CD4-positive, CD25-positive, alpha-beta regulatory T cell (primary cell): ENCODE measurements at regions not wholly inside any gene's neighbourhood (a gene's known extent, or its start where the extent isn't known, plus 50 kb on each side); places are given as distances from the start of the nearest gene placed in this dataset.
A peak's percentile ranks its signal among the peaks of the same experiment; 100 is the strongest.

Experiments used
- ATAC-seq, 2 donors: fragments of 150-1000 bp; cut with Tn5 transposase; one replicate each; pipeline ENCODE4 v1.10.0; 2021; ENCODE audit warnings: low read depth in 2 of 2, moderate number of reproducible peaks in 2 of 2, moderate library complexity in 1 of 2
- DNase-seq, 3 donors: peaks; one replicate each; pipeline versions ENCODE4 v3.0.0 to v3.0.0-alpha.2; 2012 to 2022; ENCODE audit warnings: mixed read lengths in 1 of 3
- H3K27ac ChIP-seq: one replicate; pipeline ENCODE4 v1.7.0; 2013; ENCODE audit warnings: mild to moderate bottlenecking, low read length; ENCODE audit not compliant: insufficient read depth, poor library complexity, severe bottlenecking
- H3K27me3 ChIP-seq: one replicate; pipeline ENCODE4 v1.7.0; 2013; ENCODE audit warnings: low read length; ENCODE audit not compliant: control insufficient read depth, insufficient read depth
- H3K36me3 ChIP-seq: one replicate; pipeline ENCODE4 v1.7.0; 2013; ENCODE audit warnings: mild to moderate bottlenecking, low read length, moderate library complexity; ENCODE audit not compliant: control insufficient read depth, insufficient read depth
- H3K4me1 ChIP-seq: 2 replicates; pipeline ENCODE4 v1.7.0; 2013; ENCODE audit warnings: mild to moderate bottlenecking, low read length; ENCODE audit not compliant: insufficient read depth, control insufficient read depth, poor library complexity, severe bottlenecking
- H3K4me3 ChIP-seq: one replicate; pipeline ENCODE4 v1.7.0; 2013; ENCODE audit warnings: low read depth, mild to moderate bottlenecking, low read length, moderate library complexity
- H3K9me3 ChIP-seq, 2 experiments: 1 replicate in 1 of 2; 2 replicates in 1 of 2; pipeline ENCODE4 v1.7.0; 2013; ENCODE audit warnings: low read length in 2 of 2, mild to moderate bottlenecking in 1 of 2, moderate library complexity in 1 of 2; ENCODE audit not compliant: control insufficient read depth in 2 of 2
- H3K27ac Mint-ChIP-seq, 3 donors: one replicate each; pipeline ENCODE4 v1.8.0; 2020 to 2022; ENCODE audit warnings: mild to moderate bottlenecking in 3 of 3, mixed read lengths in 3 of 3, moderate library complexity in 2 of 3
- H3K27me3 Mint-ChIP-seq: one replicate; pipeline ENCODE4 v1.8.0; 2022; ENCODE audit warnings: mild to moderate bottlenecking, mixed read lengths
- H3K36me3 Mint-ChIP-seq: one replicate; pipeline ENCODE4 v1.8.0; 2020; ENCODE audit warnings: mixed read lengths
- H3K4me1 Mint-ChIP-seq, 4 donors: one replicate each; pipeline ENCODE4 v1.8.0; 2020 to 2022; ENCODE audit warnings: mixed read lengths in 4 of 4, mild to moderate bottlenecking in 1 of 4
- H3K4me3 Mint-ChIP-seq, 4 donors: one replicate each; pipeline ENCODE4 v1.8.0; 2020 to 2022; ENCODE audit warnings: mild to moderate bottlenecking in 4 of 4, mixed read lengths in 4 of 4, moderate library complexity in 3 of 4
- H3K9me3 Mint-ChIP-seq, 7 donors: one replicate each; pipeline ENCODE4 v1.8.0; 2020 to 2022; ENCODE audit warnings: mixed read lengths in 7 of 7, mild to moderate bottlenecking in 3 of 7, moderate library complexity in 2 of 7

DNA sequence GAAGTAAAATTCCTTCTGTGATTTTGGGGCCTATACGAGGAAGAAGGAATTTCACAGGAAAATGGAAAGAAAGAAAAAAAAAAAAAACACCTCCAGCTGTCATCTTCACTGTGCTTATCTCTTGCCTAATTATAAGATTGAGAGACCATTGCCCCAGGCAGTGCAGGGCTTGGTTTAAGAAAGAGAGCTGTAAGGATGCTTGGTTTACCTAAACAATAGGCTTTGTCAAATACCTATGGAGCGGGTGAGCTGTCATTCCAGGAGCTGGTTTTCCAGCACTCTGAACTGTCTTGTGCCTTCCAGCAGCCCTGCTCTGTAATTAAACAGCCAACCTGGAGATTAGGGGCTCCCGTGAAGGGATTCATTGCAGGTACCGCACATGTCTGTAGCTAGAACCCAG is 137.8 kb downstream of the EDN3 start:
- Histone ChIP-seq H3K9me3 (no peaks in the 10 kb centered on the region), H3K4me1 (no peaks in the 10 kb centered on the region), H3K27me3 (peaks cover 5% of the 10 kb centered on the region), H3K27ac (no peak overlapping the region), H3K4me3 (no peak overlapping the region), H3K36me3 (no peaks in the 10 kb centered on the region)
- Mint-ChIP-seq H3K9me3 (no peaks in the 10 kb centered on the region), H3K27ac (no peak overlapping the region), H3K4me3 (no peak overlapping the region), H3K4me1 (no peaks in the 10 kb centered on the region), H3K27me3 (peaks cover 29% of the 10 kb centered on the region), H3K36me3 (no peaks in the 10 kb centered on the region)
- ATAC-seq (no peak), DNase-seq (no peak)

DNA sequence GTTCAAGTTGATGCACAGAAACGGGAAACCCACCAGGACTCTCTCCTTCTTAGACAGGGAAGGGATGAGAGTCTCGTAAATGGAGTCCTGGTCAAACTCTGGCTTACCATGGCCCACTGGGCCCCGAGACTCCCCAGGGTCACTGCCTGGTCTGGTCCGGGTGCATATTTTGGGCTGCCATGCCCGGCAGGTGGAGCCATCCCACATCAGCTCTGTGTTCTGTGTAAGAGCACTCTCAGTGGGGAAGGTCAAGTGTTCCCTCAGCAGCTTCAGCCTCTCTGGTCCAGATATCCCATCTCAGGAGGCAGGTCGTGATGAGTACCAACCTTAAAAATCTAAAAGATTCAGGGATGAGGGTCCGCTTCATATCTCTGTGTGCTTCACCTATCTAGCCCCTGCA is 138.8 kb downstream of the EDN3 start:
- no peak overlapping the region for H3K27ac Mint-ChIP-seq
- no peak for DNase-seq
- H3K4me3 Mint-ChIP-seq: no peak overlapping the region
- ATAC-seq: no peak
- H3K27me3 Mint-ChIP-seq: peaks cover 29% of the 10 kb centered on the region
- Histone ChIP-seq H3K4me1 (no peaks in the 10 kb centered on the region), H3K27ac (no peak overlapping the region), H3K9me3 (no peaks in the 10 kb centered on the region), H3K27me3 (peaks cover 5% of the 10 kb centered on the region), H3K4me3 (no peak overlapping the region), H3K36me3 (no peaks in the 10 kb centered on the region)
- no peaks in the 10 kb centered on the region for H3K9me3 Mint-ChIP-seq
- no peaks in the 10 kb centered on the region for H3K4me1 Mint-ChIP-seq
- no peaks in the 10 kb centered on the region for H3K36me3 Mint-ChIP-seq

DNA sequence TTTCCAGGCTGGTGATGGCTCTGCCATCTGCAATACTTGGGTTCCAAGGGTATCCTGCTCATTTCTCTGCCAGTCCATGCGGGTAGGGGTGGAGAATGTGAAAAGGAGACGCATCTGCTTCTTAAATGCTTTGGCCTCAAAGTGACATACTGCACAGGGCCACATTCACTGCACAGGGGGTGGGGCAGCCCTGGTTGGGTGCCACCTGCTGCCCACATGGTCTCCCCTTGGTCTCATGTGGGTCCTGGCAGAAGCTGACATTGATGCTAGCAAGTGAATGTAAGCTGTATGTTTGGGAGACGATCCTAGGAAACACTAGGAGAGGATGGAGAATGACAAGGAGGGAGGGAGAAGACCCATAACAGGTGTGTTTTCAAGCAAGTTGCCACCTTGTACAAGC is 140.9 kb downstream of the EDN3 start:
- Mint-ChIP-seq H3K36me3 (no peaks in the 10 kb centered on the region), H3K27me3 (peaks cover 32% of the 10 kb centered on the region), H3K4me1 (no peaks in the 10 kb centered on the region), H3K4me3 (no peak overlapping the region), H3K9me3 (no peaks in the 10 kb centered on the region), H3K27ac (no peak overlapping the region)
- Histone ChIP-seq H3K4me1 (no peaks in the 10 kb centered on the region), H3K4me3 (no peak overlapping the region), H3K27ac (no peak overlapping the region), H3K27me3 (peaks cover 11% of the 10 kb centered on the region), H3K9me3 (no peaks in the 10 kb centered on the region), H3K36me3 (no peaks in the 10 kb centered on the region)
- ATAC-seq (no peak), DNase-seq (no peak)

DNA sequence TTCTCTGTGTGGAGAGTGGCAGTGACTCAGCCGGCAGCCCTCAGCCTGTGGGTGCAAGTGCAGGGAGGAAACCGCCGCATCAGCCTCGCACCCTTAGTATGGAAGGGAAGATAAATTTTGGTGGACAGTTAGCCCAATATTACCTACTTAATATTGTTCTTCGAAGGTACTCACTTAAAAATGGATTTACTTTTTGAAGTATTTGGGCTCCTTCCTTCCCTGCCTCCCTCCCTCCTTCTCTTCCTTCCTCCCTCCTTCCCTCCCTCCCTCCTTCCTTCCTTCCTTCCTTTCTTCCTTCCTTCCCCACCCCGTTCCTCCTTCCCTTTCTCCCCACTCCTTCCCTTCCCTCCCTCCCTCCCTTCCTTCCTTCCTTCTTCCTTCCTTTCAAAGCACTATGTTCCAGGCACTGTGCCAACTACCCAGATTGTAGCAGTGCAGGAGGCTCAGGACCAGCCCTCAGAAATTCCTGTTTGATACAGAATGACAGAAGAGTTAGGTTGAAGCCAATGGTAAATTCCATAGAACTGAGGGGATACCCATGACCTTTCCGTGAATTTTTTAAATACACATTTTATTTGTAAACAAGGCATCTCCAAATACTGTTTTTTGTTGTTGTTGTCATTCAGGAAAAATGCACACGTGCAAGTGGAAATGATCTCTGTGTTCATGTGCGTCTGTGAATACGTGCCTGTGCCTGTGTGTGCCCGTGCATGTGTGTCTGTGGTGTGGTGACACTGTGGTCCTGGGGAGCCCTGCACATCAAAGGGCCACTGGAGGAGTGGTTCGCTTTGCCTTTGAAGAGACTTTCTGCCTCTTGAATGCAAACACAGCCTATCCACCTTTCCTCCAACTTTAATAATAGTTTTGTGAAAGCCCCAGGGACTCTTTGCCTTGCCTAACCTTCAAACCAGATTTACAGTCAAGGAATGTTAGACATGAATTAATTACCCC is 141.7 kb downstream of the EDN3 start:
- no peaks in the 10 kb centered on the region for H3K4me1 ChIP-seq
- DNase-seq (no peak), ATAC-seq (no peak)
- Mint-ChIP-seq H3K4me3 (no peak overlapping the region), H3K27me3 (peaks cover 37% of the 10 kb centered on the region), H3K9me3 (no peaks in the 10 kb centered on the region), H3K4me1 (no peaks in the 10 kb centered on the region), H3K36me3 (no peaks in the 10 kb centered on the region), H3K27ac (no peak overlapping the region)
- H3K27me3 ChIP-seq: peaks cover 13% of the 10 kb centered on the region
- H3K9me3 ChIP-seq: no peaks in the 10 kb centered on the region
- no peak overlapping the region for H3K4me3 ChIP-seq
- no peak overlapping the region for H3K27ac ChIP-seq
- H3K36me3 ChIP-seq: no peaks in the 10 kb centered on the region

DNA sequence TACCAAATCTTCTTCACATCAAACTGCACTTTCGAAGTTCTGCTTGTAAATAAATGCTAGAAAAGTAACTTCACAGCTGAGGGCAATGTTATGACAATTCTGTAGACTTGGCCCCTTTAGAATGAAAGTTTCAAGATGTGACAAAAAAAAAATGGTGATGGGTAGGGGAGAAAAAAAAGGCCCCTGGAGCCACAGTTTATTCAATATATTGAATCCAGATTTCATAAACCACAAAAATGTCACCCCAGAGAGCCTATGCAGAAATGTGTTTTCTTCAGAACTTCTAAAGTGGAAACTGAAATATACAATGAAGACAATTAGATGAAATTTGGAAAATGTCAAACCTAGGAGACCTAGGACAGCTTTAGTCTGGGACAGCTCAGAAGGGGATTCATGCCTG is 143.1 kb downstream of the EDN3 start:
- no peak overlapping the region for H3K27ac ChIP-seq
- no peak for ATAC-seq
- peak overlapping the region in 1 of 3 donors; percentile 49 for H3K27ac Mint-ChIP-seq
- H3K36me3 ChIP-seq: no peaks in the 10 kb centered on the region
- DNase-seq: no peak
- peaks cover 0 to 4% (median 0%) of the 10 kb centered on the region in 7 donors for H3K9me3 Mint-ChIP-seq
- peaks cover 51% of the 10 kb centered on the region for H3K27me3 Mint-ChIP-seq
- H3K4me1 Mint-ChIP-seq: no peaks in the 10 kb centered on the region
- H3K27me3 ChIP-seq: peaks cover 18% of the 10 kb centered on the region
- no peaks in the 10 kb centered on the region for H3K36me3 Mint-ChIP-seq
- no peak overlapping the region for H3K4me3 ChIP-seq
- H3K4me1 ChIP-seq: no peaks in the 10 kb centered on the region
- H3K9me3 ChIP-seq: no peaks in the 10 kb centered on the region
- no peak overlapping the region for H3K4me3 Mint-ChIP-seq

DNA sequence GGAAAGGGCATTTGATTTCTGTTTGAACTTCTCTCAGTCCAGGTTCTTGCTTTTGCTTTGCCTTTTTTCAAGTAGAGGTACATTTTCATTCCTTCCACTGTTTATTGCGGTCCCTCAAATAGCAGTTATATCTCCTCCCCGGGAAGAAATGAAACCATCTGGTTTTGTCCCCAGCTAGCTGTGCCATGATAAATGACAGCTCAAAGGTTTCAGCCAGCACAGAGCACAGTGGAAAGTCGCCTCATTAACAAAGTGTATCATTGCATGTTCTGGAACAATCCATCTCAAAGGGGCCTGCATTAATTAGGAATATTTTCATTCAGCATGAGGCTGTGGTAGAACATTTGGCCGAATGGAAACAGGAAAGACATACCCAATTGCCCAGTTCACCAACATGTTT is 146.0 kb downstream of the EDN3 start:
- Mint-ChIP-seq H3K9me3 (peaks cover 0 to 4% (median 0%) of the 10 kb centered on the region in 7 donors), H3K4me1 (no peaks in the 10 kb centered on the region)

DNA sequence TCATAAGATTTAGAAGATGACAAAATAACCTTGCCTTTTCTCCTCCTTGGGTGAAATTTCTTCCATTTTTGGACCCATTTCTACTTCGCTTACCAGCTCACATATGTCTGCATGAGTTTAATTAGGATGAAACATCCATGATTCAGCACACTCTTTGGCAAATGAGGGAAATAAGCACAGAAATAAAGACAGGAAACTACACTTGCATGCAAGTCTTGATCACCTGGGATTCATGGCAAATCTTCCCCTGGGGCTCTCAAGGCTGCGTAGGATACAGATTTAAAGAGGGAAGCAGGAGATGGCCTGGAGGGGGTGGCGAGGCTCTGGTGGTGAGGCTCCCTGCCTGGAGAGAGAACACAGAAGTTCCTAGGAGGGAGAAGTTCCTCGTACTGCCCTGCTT is 147.8 kb downstream of the EDN3 start:
- Mint-ChIP-seq H3K9me3 (peaks cover 0 to 6% (median 0%) of the 10 kb centered on the region in 7 donors), H3K27me3 (peaks cover 52% of the 10 kb centered on the region), H3K27ac (no peak overlapping the region), H3K4me1 (no peaks in the 10 kb centered on the region), H3K36me3 (no peaks in the 10 kb centered on the region), H3K4me3 (no peak overlapping the region)
- H3K36me3 ChIP-seq: no peaks in the 10 kb centered on the region
- no peak overlapping the region for H3K27ac ChIP-seq
- H3K27me3 ChIP-seq: peaks cover 17% of the 10 kb centered on the region
- ATAC-seq (no peak), DNase-seq (no peak)
- no peaks in the 10 kb centered on the region for H3K9me3 ChIP-seq
- no peaks in the 10 kb centered on the region for H3K4me1 ChIP-seq
- H3K4me3 ChIP-seq: no peak overlapping the region

More for the DNA sequence above, 146.0 kb downstream of the EDN3 start:
- ATAC-seq: no peak
- no peak for DNase-seq
- no peak overlapping the region for H3K27ac Mint-ChIP-seq
- H3K27ac ChIP-seq: no peak overlapping the region
- H3K36me3 Mint-ChIP-seq: no peaks in the 10 kb centered on the region
- no peak overlapping the region for H3K4me3 ChIP-seq
- no peak overlapping the region for H3K4me3 Mint-ChIP-seq
- H3K27me3 ChIP-seq: peaks cover 19% of the 10 kb centered on the region
- peaks cover 52% of the 10 kb centered on the region for H3K27me3 Mint-ChIP-seq
- no peaks in the 10 kb centered on the region for H3K4me1 ChIP-seq
- no peaks in the 10 kb centered on the region for H3K36me3 ChIP-seq
- no peaks in the 10 kb centered on the region for H3K9me3 ChIP-seq
